ENCODE measurements at regions not wholly inside any gene's neighbourhood (a gene's known extent, or its start where the extent isn't known, plus 50 kb on each side); places are given as distances from the start of the nearest gene placed in this dataset.

GRCh38 chr1:157399343-157399983 is 152.9 kb downstream of the FCRL5 start:
- TF ChIP-seq POLR2A (IDR thresholded peaks at IDR 0.05) = no peak
- TF ChIP-seq, protein P1, sequence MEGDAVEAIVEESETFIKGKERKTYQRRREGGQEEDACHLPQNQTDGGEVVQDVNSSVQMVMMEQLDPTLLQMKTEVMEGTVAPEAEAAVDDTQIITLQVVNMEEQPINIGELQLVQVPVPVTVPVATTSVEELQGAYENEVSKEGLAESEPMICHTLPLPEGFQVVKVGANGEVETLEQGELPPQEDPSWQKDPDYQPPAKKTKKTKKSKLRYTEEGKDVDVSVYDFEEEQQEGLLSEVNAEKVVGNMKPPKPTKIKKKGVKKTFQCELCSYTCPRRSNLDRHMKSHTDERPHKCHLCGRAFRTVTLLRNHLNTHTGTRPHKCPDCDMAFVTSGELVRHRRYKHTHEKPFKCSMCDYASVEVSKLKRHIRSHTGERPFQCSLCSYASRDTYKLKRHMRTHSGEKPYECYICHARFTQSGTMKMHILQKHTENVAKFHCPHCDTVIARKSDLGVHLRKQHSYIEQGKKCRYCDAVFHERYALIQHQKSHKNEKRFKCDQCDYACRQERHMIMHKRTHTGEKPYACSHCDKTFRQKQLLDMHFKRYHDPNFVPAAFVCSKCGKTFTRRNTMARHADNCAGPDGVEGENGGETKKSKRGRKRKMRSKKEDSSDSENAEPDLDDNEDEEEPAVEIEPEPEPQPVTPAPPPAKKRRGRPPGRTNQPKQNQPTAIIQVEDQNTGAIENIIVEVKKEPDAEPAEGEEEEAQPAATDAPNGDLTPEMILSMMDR (IDR thresholded peaks at IDR 0.05) = no peak

Data from breast epithelium (tissue), 3 donors.